HL-60 (cell line): ENCODE measurements at regions not wholly inside any gene's neighbourhood (a gene's known extent, or its start where the extent isn't known, plus 50 kb on each side); places are given as distances from the start of the nearest gene placed in this dataset.

Experiments used
- GABPA ChIP-seq: IDR thresholded peaks from 2 replicates; pipeline ENCODE4 v1.6.1; 2012; ENCODE audit warnings: low read depth
- TF ChIP-seq, protein P1 (sequence below): IDR thresholded peaks from one replicate; pipeline ENCODE4 v1.5.1; 2011; ENCODE audit warnings: low read length, control low read depth, inconsistent platforms; ENCODE audit not compliant: insufficient read depth

DNA sequence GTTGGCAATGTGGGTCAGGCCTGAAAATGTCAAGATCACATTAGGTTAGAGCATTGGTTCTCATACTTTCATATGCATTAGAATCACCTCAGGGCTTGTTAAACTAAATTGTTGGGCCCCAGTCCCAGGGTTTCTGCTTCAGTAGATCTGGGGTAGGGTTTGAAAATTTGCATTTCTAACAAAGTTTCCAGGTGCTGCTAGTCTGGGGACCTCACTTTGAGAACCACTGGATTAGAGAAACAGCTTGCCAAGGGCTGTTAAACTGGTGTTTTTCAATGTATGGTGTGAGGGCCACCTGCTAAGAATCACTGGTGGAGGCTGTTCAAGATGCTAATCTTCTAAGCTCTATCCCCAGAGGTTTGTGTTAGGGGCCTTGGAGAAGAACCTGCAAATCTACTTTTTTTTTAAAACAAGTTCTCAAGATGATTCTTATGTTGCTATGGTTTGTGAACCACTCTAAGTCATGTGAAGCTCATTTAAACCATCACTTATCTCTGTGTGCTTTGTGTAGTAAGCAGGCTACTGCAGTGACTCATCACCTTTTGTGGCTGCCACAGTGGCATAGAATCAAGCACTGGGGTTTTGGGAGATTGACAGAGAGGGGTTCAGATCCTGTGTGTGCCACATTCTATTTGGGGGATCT lies 152.2 kb downstream of the S1PR1 start:
- TF ChIP-seq GABPA = no peak
- TF ChIP-seq, protein P1, sequence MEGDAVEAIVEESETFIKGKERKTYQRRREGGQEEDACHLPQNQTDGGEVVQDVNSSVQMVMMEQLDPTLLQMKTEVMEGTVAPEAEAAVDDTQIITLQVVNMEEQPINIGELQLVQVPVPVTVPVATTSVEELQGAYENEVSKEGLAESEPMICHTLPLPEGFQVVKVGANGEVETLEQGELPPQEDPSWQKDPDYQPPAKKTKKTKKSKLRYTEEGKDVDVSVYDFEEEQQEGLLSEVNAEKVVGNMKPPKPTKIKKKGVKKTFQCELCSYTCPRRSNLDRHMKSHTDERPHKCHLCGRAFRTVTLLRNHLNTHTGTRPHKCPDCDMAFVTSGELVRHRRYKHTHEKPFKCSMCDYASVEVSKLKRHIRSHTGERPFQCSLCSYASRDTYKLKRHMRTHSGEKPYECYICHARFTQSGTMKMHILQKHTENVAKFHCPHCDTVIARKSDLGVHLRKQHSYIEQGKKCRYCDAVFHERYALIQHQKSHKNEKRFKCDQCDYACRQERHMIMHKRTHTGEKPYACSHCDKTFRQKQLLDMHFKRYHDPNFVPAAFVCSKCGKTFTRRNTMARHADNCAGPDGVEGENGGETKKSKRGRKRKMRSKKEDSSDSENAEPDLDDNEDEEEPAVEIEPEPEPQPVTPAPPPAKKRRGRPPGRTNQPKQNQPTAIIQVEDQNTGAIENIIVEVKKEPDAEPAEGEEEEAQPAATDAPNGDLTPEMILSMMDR = no peak
